Endothelial cell (in vitro differentiated cells): ENCODE measurements at regions not wholly inside any gene's neighbourhood (a gene's known extent, or its start where the extent isn't known, plus 50 kb on each side); places are given as distances from the start of the nearest gene placed in this dataset.

Experiments used
- DNase-seq: peaks from one replicate; pipeline ENCODE4 v3.0.0; 2021; ENCODE audit warnings: low spot score
- H3K27ac Mint-ChIP-seq: one replicate; pipeline ENCODE4 v1.8.0; 2021; ENCODE audit warnings: mixed read lengths, inconsistent platforms; ENCODE audit not compliant: unreplicated experiment
- H3K27me3 Mint-ChIP-seq: one replicate; pipeline ENCODE4 v1.8.0; 2021; ENCODE audit warnings: mild to moderate bottlenecking, moderate library complexity, mixed read lengths, inconsistent platforms; ENCODE audit not compliant: unreplicated experiment
- H3K36me3 Mint-ChIP-seq: one replicate; pipeline ENCODE4 v1.8.0; 2021; ENCODE audit warnings: mild to moderate bottlenecking, low read depth, mixed read lengths, inconsistent platforms; ENCODE audit not compliant: unreplicated experiment
- H3K4me1 Mint-ChIP-seq: one replicate; pipeline ENCODE4 v1.8.0; 2021; ENCODE audit warnings: mild to moderate bottlenecking, mixed read lengths, inconsistent platforms; ENCODE audit not compliant: unreplicated experiment
- H3K4me3 Mint-ChIP-seq: one replicate; pipeline ENCODE4 v1.8.0; 2021; ENCODE audit warnings: mild to moderate bottlenecking, mixed read lengths, inconsistent platforms; ENCODE audit not compliant: unreplicated experiment
- H3K9me3 Mint-ChIP-seq: one replicate; pipeline ENCODE4 v1.8.0; 2021; ENCODE audit warnings: mixed read lengths, inconsistent platforms; ENCODE audit not compliant: unreplicated experiment
- CTCF ChIP-seq: fragments of 200-600 bp; sonication (generic); IDR thresholded peaks from one replicate; pipeline ENCODE4 v1.5.0; 2021; ENCODE audit warnings: antibody characterized with exemption; ENCODE audit not compliant: unreplicated experiment

DNA sequence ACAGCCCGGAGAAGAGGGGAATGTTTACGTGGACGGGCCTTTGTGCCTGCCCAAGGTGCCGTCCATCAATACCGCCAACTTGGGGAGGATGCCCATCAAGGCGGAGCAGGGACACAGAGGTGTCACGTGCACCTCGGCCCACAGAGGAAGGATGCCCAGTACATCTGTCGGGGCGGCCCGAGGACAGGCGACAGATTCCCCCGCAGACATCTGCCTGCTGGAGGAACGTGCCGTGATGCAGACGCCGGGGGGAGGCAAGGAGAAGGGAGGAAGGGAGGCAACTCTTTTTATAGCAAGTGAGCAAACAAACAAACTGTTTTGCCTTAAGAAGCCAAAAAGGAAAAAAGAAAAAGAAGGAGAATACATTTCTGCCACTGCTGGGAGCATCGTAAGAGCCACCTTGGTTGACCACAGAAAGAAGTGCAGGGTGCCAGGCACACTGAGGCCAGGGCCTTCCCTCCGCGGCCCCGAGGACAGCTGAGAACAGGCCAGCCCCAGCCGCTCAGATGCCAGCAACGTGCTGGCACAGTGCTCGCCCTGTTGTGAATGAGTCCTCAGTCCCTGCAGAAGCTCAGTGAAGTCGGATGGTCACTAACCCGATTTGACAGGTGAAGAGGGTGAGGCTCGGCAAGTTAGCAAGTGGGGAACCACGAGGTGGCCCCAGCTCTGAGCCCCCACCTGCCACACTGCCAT lies 146.4 kb downstream of the RBFOX3 start:
- Mint-ChIP-seq H3K27me3 (peaks cover 7% of the 10 kb centered on the region), H3K27ac (no peak overlapping the region), H3K9me3 (no peaks in the 10 kb centered on the region), H3K36me3 (no peaks in the 10 kb centered on the region), H3K4me1 (no peaks in the 10 kb centered on the region), H3K4me3 (no peak overlapping the region)
- TF ChIP-seq CTCF: no peak
- no peak for DNase-seq

GRCh38 chr17:79463421-79464317 lies 147.2 kb downstream of the RBFOX3 start:
- no peak for TF ChIP-seq CTCF
- Mint-ChIP-seq H3K27ac (no peak overlapping the region), H3K27me3 (peaks cover 7% of the 10 kb centered on the region), H3K4me3 (no peak overlapping the region), H3K4me1 (no peaks in the 10 kb centered on the region), H3K9me3 (no peaks in the 10 kb centered on the region), H3K36me3 (no peaks in the 10 kb centered on the region)
- DNase-seq: no peak

- no peak for DNase-seq
- no peak overlapping the region for H3K4me3 Mint-ChIP-seq
- no peaks in the 10 kb centered on the region for H3K36me3 Mint-ChIP-seq
- H3K9me3 Mint-ChIP-seq: no peaks in the 10 kb centered on the region
- peaks cover 17% of the 10 kb centered on the region for H3K27me3 Mint-ChIP-seq
- no peak overlapping the region for H3K27ac Mint-ChIP-seq
- TF ChIP-seq CTCF: no peak
- H3K4me1 Mint-ChIP-seq: peaks cover 4% of the 10 kb centered on the region
Observed at GRCh38 chr17:79461041-79461440, 149.8 kb downstream of the RBFOX3 start.

DNA sequence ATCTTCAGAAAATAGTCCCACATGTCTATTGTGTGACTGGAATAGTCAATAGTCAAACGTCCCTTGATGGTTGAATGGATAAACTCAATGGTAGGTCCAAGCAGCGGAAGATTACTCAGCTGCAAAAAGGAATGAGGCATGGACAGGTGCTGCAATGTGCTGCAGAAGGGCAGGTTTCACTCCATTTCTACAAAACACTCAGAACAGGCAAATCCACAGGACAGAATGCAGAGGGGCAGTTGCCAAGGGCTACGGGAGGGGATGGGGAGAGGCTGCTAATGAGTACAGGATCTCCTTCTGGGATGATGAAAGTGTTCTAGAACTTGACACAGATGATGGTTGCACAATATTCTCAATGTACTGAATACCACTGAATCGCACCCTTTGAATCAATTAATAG lies 151.0 kb downstream of the RBFOX3 start:
- H3K27me3 Mint-ChIP-seq: peaks cover 14% of the 10 kb centered on the region

More for the DNA sequence above, 151.0 kb downstream of the RBFOX3 start:
- Mint-ChIP-seq H3K4me1 (peaks cover 4% of the 10 kb centered on the region), H3K36me3 (no peaks in the 10 kb centered on the region), H3K27ac (no peak overlapping the region), H3K9me3 (no peaks in the 10 kb centered on the region), H3K4me3 (no peak overlapping the region)
- no peak for DNase-seq
- TF ChIP-seq CTCF: no peak
